Fibroblast of skin of left quadriceps (primary cell): ENCODE measurements at regions not wholly inside any gene's neighbourhood (a gene's known extent, or its start where the extent isn't known, plus 50 kb on each side); places are given as distances from the start of the nearest gene placed in this dataset.

Source experiments
- DNase-seq, 2 experiments: peaks; one replicate each; pipeline ENCODE4 v3.0.0-alpha.2; 2013; ENCODE audit warnings: low read depth in 2 of 2

DNA sequence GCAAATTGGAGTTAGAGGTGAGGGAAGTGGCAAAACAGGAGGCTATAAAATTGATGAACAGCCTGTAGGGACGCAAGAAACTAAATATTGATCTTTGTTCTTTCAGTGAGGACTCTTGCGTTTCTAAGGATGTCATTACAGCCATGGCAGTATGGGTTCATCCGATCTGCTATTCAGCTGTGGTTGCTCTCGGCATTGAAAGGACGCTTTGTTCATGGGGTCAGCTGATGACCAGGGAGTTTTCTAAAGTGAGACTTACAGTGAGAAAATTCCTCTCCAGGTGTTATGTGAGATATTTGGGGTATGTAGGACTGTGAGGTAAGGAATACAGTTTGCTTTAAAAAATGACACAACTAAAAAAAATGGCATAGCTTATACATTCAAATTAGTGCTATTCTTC, 52.7 kb upstream of the PELI1 start:
- DNase-seq: no peak

DNA sequence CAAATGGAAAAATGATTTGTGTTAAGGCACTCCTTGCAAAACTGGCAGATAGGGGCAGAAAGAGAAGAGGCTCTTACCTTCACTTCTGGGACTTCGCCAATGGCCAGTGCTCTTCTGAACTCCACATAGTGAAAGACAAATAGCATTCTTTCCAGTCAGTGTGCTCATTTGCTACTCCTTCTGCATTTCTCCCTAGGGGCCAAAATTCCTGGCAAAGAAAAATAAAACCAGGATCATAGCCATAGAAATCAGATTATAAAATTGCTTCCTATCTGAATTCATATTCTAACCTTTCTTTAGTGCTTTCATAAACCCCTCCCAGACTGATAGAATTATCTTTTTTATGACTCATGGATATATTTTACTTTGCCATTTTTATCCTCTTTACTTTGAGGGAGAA, 56.9 kb upstream of the PELI1 start:
- DNase-seq: no peak

DNA sequence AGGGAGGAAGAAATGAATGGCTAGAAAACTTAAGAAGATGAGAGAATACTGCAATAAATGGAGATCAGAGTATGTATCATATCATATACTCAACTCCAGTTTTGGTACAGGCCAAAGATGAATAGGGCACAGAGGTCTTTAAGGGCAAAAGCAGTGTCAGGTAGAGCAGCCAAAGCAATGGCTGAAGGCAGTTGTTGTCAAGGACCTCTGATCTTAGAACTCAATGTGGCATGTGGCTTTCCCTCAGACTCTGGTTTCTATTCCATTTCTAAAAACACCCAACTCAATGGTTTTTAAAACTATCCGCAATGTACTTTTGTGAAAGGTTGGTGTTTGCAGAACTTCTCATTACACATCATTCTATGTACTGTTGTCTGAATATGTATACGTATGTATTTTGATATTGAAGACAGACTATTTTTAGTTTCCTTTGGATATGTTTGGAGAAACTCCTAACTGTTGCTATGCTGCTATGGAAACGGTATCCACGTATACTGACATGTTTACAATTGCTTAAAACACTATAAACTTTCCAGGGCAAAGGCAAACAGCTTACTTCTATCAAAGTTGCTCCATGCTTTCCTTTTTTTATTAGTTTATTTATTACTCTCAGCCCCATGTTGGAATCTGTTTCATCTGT, 58.1 kb upstream of the PELI1 start:
- no peak for DNase-seq

DNA sequence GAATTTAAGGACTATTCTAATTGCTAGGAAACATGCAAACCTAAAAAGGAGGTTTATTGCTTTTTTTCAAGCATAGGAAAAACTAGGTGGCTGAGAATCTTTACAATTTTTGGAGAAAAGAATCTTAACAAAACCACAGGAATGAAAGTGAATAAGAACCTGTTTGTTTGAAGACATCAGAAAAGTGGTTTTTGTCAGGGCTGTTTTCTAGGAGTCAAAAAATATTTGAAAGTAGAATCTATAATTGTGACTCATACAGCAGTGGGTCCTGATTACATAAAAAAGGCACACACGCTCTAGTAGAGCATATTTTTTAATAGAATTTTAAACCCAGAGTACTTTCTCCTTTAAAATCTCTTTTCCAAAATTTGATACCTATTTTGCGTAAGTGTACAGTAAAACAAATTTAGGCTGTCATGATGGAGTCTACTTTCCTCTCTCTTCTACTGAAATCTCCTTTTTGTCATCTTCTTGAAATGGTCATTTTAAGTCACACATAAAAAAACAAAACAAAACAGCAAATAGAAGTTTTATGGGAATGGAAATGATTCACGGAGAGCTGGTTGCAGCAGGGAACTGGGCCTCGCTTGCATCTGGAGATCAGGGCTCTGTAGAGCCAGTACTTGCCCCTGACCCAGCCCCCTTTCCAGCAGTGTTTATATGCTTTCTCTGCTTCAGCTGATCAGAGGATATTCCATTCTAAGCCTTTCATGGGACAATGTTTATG, 59.1 kb upstream of the PELI1 start:
- DNase-seq: no peak

DNA sequence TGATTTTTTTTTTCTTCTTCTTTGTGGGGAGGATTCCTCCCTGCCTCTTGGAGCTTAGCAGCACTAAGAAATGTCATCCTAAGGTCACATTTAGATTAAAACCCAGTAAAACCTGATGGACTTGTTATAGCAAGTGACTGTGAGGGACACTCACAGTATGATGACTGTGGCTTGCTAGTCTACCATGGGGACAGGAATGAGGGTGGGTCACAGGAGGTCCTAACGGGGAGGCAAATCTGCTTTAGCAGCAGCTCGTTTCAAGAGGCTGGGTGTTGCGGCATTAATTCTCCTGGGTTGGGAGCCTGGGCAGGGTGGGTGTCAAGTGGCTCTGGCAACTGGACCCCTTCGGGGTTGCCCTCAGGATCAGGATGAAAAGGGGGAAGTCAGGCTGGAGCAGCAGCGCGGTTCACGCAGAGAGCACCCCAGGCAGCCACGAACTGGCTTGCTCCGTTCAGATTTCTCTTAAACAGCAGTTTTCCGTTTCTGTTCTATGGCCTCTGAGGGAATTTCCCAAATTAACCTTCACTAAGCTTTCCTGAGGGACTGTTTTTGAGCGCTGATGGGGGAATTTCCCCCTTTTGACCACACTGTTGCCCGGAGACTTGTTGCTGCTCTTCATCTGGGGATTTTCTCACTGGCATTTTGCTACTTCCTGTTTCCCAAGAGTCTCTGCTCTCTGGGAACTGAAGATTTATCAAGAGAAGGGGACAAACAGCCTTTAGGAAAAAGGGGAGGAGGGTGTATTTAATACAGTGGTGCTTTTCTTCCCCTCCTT, 59.8 kb upstream of the PELI1 start:
- no peak for DNase-seq

DNA sequence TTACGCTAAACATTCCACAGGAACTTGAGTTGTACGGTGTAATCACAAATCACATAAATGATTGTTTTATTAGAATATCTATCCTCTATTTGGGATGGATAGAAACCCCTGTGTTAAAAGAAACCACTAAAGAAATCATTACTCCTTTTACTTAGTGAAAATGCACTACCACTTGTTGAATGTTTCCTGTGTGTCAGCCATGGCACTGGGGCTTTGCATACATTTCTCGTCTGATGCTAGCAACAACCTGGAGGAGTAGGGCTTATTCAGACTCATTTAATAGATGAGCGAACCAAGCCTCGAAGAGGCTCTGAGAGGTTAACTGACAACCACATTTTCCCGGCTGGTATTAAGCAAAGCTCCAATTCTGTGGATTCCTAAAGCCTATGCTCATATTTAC, 60.5 kb upstream of the PELI1 start:
- no peak for DNase-seq

DNA sequence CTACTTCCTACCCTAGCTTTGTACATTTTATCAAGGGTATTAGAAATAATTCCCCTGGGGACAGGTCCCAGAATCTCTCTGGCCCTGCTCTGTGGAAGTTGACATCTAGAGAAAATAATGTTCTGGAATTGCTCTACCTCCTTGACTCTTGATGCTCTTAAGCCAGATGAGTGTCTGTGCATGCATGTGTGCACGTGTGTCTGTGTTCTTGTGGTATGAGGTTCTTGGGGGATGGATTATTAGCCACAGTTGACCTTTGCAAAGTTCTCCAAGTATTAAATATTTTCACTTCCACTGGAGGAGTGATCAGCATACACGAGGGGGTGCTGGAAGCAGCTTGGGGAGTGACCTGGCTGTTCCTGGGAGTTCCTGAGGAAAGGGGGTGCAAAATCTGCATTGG, 61.2 kb upstream of the PELI1 start:
- no peak for DNase-seq

DNA sequence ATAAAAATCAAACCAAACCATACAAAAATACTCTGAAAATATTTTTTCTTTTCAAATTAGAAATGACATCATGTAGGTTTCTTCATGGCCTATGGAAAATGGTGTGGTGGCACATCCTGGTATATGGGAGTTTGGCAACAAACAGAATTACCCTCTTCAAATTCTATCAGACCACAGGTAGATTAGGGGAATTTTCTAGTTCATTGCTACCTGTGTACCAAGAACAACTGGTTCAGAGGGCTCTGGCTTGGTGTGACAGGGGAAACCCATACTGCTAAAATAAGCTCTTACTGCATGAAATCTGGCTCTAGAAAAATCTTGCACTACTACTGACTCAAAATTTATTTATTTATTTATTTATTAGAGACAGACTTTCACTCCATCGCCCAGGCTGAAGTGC, 63.4 kb upstream of the PELI1 start:
- DNase-seq: no peak

DNA sequence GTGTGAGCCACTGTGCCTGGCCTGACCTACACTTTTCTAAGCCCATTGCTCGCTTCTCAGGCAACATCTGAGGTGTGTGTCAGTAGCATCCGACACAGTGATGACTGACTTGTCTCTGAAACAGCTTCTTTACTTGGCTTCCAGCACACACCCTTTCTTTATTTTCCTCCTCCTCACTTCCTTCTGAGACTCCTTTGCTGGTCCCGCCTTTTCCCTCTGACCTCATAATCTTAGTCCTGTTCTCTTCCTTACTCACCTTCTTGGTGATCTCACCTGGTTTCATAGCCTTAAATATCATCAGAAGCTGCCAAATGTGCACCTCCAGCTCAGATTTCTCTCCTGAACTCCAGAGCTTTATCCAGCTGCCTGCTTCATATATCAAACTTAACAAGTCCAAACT, 66.6 kb upstream of the PELI1 start:
- DNase-seq: no peak

DNA sequence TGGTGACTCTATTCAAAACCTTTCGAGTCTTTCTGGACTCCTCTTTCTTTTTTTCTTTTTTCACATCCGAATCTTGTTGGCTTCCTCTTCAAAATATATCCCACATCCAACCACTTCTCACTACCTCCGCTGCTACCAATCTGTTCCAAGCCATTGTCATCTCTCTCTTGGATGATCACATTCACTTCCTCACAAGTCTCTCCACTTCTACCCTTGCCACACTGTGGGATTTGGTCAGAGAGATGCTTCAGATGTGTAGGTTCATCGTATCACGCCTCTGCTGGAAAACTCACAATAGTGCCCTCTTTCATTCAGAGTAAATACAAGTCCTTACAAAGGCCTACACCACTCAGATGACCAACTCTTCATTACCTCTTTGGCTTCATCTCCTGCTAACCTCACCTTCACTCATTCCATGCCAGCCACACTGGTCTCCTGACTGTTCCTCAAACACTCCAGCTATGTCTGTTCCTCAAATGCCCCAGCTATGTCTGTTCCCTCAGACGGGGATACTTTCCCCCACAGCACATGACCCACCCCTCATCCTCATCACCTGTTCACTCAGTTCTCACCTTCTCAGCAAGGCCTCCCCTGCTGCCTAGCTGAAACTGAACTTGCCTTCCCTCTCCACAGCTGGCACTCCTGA, 67.2 kb upstream of the PELI1 start:
- no peak for DNase-seq

DNA sequence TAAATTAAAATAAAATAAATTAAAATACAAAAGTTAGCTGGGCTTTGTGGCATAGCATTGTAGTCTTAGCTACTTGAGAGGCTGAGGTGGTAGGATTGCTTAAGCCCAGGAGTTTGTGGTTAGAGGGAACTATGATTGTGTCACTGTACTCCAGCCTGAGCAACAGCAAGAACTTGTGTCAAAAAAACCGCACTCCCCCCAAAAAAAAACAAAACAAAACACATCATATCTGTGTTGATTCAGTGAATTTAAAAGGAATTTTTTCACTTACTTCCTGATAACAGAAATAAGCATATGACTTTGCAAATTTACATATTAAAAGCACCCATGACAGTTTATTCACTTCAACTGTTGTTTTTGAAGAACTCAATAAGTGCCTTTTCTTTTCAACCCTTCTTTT, 68.1 kb upstream of the PELI1 start:
- DNase-seq: no peak

DNA sequence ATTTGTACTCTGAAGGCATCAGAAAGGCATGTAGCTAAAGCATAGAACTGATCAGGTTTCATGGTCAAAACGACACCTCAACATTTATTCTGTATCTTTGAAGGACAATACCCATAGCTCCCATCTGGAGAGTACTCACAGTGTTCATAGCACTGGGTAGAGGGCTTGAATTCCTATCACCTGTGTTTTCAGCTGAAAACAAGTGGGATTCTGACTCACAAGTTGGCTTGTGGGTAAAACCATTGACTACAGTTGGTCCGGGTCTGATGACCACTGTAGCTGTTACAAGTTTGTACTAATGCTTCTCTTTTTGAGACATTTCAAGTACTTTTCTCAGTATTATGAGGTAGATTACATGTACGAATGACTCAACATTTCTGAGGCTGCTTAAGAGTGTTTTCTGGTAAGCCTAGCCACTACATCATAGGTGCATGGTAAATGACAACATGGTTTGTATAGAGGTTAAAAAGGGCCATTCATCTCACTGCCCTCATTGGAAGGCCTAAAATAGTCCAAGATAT, 68.6 kb upstream of the PELI1 start:
- no peak for DNase-seq

DNA sequence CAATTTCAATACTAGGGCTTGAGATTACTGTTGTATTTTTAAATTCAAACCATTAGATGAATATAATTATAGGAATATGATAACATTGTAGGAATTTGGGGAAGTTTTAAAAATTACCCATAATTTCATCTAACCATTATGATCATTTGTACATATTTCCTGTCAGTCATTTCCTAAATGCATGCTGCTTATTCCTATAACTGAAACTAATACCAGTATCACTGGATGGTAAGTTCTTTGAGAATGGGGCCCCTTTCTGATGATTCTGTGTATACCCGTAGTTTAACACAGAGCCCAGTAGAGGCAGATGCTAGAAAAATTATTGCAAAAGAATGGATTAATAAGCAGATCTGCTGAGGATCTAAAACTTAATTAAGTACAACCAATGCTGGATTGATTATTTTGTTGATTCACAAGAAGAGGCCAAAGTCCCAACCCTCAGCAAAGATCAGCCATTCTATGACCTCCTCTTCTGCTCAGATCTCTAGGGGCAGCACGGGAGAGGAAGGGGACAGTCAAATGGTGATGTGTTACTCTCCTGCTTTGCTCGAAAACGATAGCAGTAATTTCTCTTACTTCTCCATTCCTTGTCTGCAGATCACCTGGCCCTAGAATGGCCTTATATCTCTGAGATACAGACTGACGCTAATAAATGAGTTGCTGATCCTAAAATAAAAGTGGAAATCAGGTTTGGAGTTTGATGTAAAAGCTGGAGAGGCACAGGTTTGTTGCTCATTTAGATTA, 69.5 kb upstream of the PELI1 start:
- DNase-seq: no peak

DNA sequence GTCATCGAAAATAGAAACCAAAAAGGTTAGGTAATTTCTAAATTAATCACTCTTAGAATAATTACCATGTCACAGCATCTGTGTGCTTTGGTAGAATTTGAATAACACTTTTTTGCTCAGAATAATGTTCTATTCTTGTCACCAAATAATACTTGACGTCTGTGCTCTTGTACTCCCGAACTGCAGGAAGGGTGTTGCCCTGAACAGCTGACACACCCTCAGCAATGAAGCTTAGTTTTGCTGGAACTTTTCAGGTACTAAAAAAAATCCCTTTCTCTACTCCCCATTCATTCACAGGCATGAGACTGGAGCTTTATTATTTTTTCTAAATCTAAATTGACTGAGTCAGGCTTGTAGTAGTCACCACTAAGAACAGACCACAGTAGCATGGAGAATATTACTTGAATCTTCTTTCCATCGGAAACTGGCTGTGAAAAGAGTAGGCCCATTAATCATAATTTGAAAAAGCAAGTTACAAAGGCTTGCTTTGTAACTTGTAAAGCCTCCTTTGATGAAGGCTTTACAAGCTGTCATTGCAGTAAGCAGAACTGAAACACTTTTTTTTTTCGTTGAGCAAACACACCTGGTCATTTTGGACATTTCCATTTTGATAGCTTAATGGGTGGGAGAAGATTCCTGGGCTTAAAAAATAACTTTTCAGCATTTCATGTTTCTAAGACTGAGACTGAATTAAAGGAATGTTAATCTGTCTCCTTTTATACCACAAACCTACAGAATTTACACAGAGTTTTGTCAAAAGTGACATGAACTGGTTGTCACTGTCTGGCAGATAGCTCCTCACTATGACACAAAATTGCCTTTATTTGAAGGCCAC, 70.3 kb upstream of the PELI1 start:
- no peak for DNase-seq

DNA sequence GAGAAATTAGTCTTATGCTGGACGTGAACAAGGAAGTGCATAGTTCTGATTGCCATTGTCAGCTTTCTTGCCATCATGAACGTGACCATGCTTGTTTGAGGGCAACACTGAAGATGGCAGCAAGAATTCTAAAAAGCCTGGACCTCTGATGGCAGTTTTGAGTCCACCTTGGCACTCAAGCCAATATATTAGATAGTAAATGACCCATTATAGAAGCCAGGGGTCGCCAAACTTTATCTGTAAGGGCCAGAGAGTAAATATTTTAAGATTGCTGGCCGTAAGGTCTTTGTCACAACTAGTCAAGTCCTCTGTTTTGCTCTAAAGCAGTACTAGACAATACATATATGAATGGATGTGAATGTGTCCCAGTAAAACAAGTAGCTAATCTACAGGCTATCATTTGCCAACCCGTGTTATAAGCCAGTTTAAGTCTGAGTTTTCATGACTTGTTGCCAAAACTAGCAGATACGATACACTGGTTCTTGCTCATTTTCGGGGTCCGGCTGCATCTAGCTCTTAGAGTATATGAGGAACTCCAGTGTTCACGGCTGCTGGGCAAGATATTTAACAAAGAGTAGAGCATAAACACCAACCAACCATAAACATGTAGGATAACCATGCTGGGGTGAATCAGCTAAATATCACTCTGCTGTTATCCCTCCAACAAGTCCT, 73.1 kb upstream of the PELI1 start:
- no peak for DNase-seq

DNA sequence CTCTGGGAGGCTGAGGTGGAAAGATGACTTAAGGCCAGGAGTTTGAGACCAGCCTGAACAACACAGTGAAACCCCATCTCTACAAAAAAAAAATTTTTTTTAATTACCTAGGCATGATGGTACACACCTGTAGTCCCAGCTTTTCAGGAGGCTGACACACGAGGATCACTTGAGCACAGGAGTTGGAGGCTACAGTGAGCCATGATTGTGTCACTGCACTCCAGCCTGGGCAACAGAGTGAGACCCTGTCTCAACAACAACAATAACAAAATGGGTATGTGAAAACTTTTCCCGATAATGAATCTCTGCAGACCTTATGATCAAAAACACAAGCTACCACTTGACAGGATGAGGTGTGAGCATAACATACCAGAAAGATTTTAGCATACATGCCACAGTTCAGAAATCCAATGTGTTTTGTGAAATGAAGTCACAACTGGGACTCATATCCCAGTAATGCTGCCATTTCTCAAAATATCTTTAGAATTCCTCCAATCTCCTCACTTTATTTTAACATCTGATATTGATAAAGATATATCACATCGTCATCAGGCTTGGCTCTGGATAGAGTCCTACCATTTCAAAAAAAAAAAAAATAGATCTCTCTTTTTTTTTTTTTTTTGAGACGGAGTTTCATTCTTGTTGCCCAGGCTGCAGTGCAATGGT, 74.0 kb upstream of the PELI1 start:
- DNase-seq: no peak

DNA sequence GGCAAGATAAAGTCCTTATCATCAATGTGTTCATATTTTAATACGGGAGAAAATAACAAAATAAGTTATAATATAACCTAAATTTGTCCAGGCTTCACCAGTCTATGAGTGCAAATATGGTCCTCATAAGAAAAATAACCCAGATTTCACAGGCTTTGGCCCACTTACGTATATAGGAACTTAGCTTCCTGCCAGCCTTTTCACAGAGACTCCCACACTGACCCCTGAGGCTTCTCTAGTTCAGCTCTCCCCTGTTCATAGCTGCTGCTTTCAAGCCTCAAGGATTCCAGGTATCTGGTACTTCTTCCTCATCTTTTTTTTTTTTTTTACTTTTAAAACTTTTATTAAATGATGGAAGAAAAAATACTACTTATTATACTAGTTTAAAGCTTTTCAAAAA, 74.9 kb upstream of the PELI1 start:
- DNase-seq: no peak

DNA sequence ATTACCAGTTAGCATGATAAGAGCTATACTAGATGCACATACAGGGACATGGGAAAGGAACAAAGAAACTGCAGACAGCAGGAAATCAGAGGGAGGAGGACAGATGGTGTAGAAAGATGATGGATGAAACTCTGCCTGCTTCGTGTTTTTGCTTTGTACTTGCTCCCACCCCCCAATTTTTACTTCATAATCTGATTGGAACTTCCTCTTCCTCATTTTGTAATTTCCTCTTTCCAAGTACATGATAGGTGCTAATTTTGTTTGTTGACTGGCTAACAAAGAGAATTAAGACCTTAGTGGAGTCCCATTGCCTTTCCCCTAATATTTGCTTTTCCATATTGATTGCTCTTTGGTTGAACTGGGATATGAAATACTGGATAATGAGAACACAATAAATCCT, 76.0 kb upstream of the PELI1 start:
- no peak for DNase-seq

DNA sequence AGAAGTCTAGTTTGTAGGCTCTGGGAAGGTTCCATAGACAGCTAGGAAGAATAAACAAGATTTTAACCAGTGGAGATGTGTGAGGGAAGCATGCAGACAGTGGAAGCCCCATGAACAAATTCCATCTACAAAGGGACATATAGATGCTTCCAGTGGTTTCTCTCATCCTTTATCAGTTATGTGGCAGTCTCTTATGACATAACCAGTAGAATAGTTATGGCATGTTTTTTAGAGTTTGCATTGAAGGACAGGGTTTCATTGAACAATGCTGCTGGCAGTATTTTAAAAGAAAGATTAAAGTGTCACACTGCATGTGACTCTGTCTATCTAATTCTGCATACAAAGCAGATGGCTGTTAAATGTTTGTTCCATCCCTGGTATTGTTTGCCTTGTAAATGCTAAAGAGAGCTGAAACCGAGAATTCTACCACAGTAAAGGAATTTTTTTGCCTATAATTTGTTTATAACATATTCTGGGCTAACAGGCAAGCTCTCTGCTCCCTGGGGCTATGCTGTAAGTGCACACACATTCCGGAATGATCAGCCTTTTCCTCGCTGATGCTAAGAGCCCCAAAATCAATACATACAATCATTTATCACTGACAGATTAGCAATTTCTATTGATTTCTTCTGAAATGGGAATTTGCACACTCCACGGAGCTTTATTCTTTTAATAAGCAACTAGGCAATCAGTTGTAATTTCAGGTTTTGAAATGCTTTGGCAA, 76.8 kb upstream of the PELI1 start:
- DNase-seq: no peak
